Upper lobe of left lung (tissue), 4 donors: ENCODE measurements at regions not wholly inside any gene's neighbourhood (a gene's known extent, or its start where the extent isn't known, plus 50 kb on each side); places are given as distances from the start of the nearest gene placed in this dataset.

Experiments used
- CTCF ChIP-seq, 6 experiments: fragments of 450-650 bp in 4 of 6; fragments of 200-600 bp in 2 of 6; sonication (generic) in 2 of 6; IDR thresholded peaks; one replicate each; pipeline ENCODE4 v1.5.1; 2016 to 2019; ENCODE audit warnings: antibody characterized with exemption in 6 of 6
- EP300 ChIP-seq, 4 donors: sonication (generic); formaldehyde crosslinking; IDR thresholded peaks; one replicate each; pipeline ENCODE4 v1.5.1; 2017; ENCODE audit warnings: antibody characterized with exemption in 4 of 4, control low read depth in 2 of 4
- POLR2A ChIP-seq, 4 donors: fragments of 450-650 bp; IDR thresholded peaks; one replicate each; pipeline ENCODE4 v1.5.1; 2016 to 2017; ENCODE audit warnings: antibody characterized with exemption in 4 of 4, mild to moderate bottlenecking in 2 of 4

- TF ChIP-seq CTCF (IDR thresholded peaks at IDR 0.05) = no peak
- TF ChIP-seq POLR2A (IDR thresholded peaks at IDR 0.05) = no peak
- no peak for TF ChIP-seq EP300 (IDR thresholded peaks at IDR 0.05)
These were observed 138.9 kb downstream of the TBX18 start for GRCh38 chr6:84625506-84625905.
